ENCODE measurements at regions not wholly inside any gene's neighbourhood (a gene's known extent, or its start where the extent isn't known, plus 50 kb on each side); places are given as distances from the start of the nearest gene placed in this dataset.

GRCh38 chrX:13440176-13440575 is 120.3 kb upstream of the ATXN3L start:
- TF ChIP-seq POLR2AphosphoS5 (IDR thresholded peaks at IDR 0.05) (no peak), CTCF (IDR thresholded peaks at IDR 0.05) (no peak), EP300 (IDR thresholded peaks at IDR 0.05) (no peak), POLR2A (IDR thresholded peaks at IDR 0.05) (no peak)
